CD14-positive monocyte (primary cell): ENCODE measurements at regions not wholly inside any gene's neighbourhood (a gene's known extent, or its start where the extent isn't known, plus 50 kb on each side); places are given as distances from the start of the nearest gene placed in this dataset.

Source experiments
- DNase-seq, 3 donors: peaks; one replicate each; pipeline ENCODE4 v3.0.0-alpha.2; 2011 to 2022
- H2AFZ ChIP-seq: 2 replicates; pipeline ENCODE4 v1.6.0; 2012; ENCODE audit warnings: mild to moderate bottlenecking, low read depth, low read length, inconsistent platforms; ENCODE audit not compliant: insufficient read depth, poor library complexity, severe bottlenecking
- H3K27ac ChIP-seq, 2 donors: 1 replicate in 1 of 2; 2 replicates in 1 of 2; pipeline ENCODE4 v1.5.1; 2012 to 2013; ENCODE audit warnings: low read length in 2 of 2, control low read depth in 1 of 2, inconsistent platforms in 1 of 2, low read depth in 1 of 2, mild to moderate bottlenecking in 1 of 2
- H3K27me3 ChIP-seq, 2 donors: one replicate each; pipeline versions ENCODE4 v1.6.0 to v1.6.1; 2011 to 2013; ENCODE audit warnings: low read length in 2 of 2; ENCODE audit not compliant: control insufficient read depth in 2 of 2, insufficient read depth in 2 of 2
- H3K36me3 ChIP-seq, 2 donors: replicated peaks in 1 of 2; 1 replicate in 1 of 2; 2 replicates in 1 of 2; pipeline versions ENCODE4 v1.5.1 to v1.6.1; 2012 to 2013; ENCODE audit warnings: low read length in 2 of 2, control low read depth in 1 of 2, inconsistent platforms in 1 of 2, mild to moderate bottlenecking in 1 of 2; ENCODE audit not compliant: insufficient read depth in 2 of 2, control insufficient read depth in 1 of 2
- H3K4me1 ChIP-seq, 2 donors: 1 replicate in 1 of 2; 2 replicates in 1 of 2; pipeline versions ENCODE4 v1.5.1 to v1.6.1; 2012 to 2013; ENCODE audit warnings: low read length in 2 of 2, control low read depth in 1 of 2, inconsistent platforms in 1 of 2, mild to moderate bottlenecking in 1 of 2, moderate library complexity in 1 of 2; ENCODE audit not compliant: insufficient read depth in 2 of 2, control insufficient read depth in 1 of 2
- H3K4me2 ChIP-seq: replicated peaks from 2 replicates; pipeline ENCODE3; 2012; ENCODE audit warnings: low read length, moderate library complexity, mild to moderate bottlenecking; ENCODE audit not compliant: poor library complexity, severe bottlenecking; ENCODE audit errors: extremely low read depth
- H3K4me3 ChIP-seq, 3 experiments: fragments of 200-600 bp in 1 of 3; sonication (generic) in 1 of 3; replicated peaks in 1 of 3; 1 replicate in 2 of 3; 2 replicates in 1 of 3; pipeline ENCODE4 v1.5.1; 2011 to 2013; ENCODE audit warnings: low read length in 3 of 3, mild to moderate bottlenecking in 3 of 3, control low read depth in 2 of 3, low read depth in 2 of 3, inconsistent platforms in 1 of 3, moderate library complexity in 1 of 3
- H3K79me2 ChIP-seq: 2 replicates; pipeline ENCODE4 v1.6.0; 2012; ENCODE audit warnings: mild to moderate bottlenecking, control low read depth, inconsistent platforms, low read length, moderate library complexity; ENCODE audit not compliant: insufficient read depth
- H3K9ac ChIP-seq: 2 replicates; pipeline ENCODE4 v1.6.0; 2017; ENCODE audit warnings: low read length, mild to moderate bottlenecking; ENCODE audit not compliant: insufficient read depth, poor library complexity, severe bottlenecking
- H3K9me3 ChIP-seq, 2 donors: replicated peaks in 1 of 2; 1 replicate in 1 of 2; 2 replicates in 1 of 2; pipeline versions ENCODE4 v1.5.1 to v1.6.1; 2012 to 2013; ENCODE audit warnings: low read length in 2 of 2, control low read depth in 1 of 2; ENCODE audit not compliant: control insufficient read depth in 1 of 2, insufficient read depth in 1 of 2
- H4K20me1 ChIP-seq: 2 replicates; pipeline ENCODE4 v1.6.0; 2012; ENCODE audit warnings: mild to moderate bottlenecking, low read length, control low read depth, moderate library complexity; ENCODE audit not compliant: insufficient read depth
- H3K27ac Mint-ChIP-seq, 7 donors: one replicate each; pipeline ENCODE4 v1.8.0; 2020; ENCODE audit warnings: mild to moderate bottlenecking in 7 of 7, mixed read lengths in 7 of 7, moderate library complexity in 6 of 7, inconsistent platforms in 2 of 7
- H3K27me3 Mint-ChIP-seq, 3 donors: one replicate each; pipeline ENCODE4 v1.8.0; 2021 to 2022; ENCODE audit warnings: low read depth in 3 of 3, mild to moderate bottlenecking in 3 of 3, mixed read lengths in 3 of 3, moderate library complexity in 3 of 3, inconsistent platforms in 1 of 3
- H3K36me3 Mint-ChIP-seq, 2 donors: one replicate each; pipeline ENCODE4 v1.8.0; 2020; ENCODE audit warnings: mixed read lengths in 2 of 2, inconsistent platforms in 1 of 2, mild to moderate bottlenecking in 1 of 2
- H3K4me1 Mint-ChIP-seq: one replicate; pipeline ENCODE4 v1.8.0; 2020; ENCODE audit warnings: mild to moderate bottlenecking, mixed read lengths
- H3K4me3 Mint-ChIP-seq, 2 donors: one replicate each; pipeline ENCODE4 v1.8.0; 2020; ENCODE audit warnings: mild to moderate bottlenecking in 2 of 2, mixed read lengths in 2 of 2, moderate library complexity in 1 of 2
- H3K9me3 Mint-ChIP-seq, 7 donors: one replicate each; pipeline ENCODE4 v1.8.0; 2020 to 2022; ENCODE audit warnings: mixed read lengths in 7 of 7, mild to moderate bottlenecking in 6 of 7, moderate library complexity in 6 of 7, inconsistent platforms in 2 of 7
- WGBS: methylation state at CpG from one replicate; pipeline ENCODE4 v1.1.5; 2013; ENCODE audit warnings: missing lambda C conversion rate; ENCODE audit not compliant: insufficient coverage; 5-methylcytosine and 5-hydroxymethylcytosine counted together
- intact Hi-C, 2 donors: fragments of 100-400 bp; cut with micrococcal nuclease; formaldehyde crosslinking; loops; one replicate each; pipeline versions ENCODE4 v1.15.0 to v1.15.1; 2023
- TF ChIP-seq, protein P1 (sequence below): fragments of 200-600 bp; IDR thresholded peaks from one replicate; pipeline ENCODE4 v1.8.0; 2022; ENCODE audit warnings: antibody characterized with exemption, mild to moderate bottlenecking

GRCh38 chr14:66414511-66414910, 71.7 kb upstream of the CCDC196 start:
- H3K4me3 Mint-ChIP-seq: no peak overlapping the region
- TF ChIP-seq, protein P1, sequence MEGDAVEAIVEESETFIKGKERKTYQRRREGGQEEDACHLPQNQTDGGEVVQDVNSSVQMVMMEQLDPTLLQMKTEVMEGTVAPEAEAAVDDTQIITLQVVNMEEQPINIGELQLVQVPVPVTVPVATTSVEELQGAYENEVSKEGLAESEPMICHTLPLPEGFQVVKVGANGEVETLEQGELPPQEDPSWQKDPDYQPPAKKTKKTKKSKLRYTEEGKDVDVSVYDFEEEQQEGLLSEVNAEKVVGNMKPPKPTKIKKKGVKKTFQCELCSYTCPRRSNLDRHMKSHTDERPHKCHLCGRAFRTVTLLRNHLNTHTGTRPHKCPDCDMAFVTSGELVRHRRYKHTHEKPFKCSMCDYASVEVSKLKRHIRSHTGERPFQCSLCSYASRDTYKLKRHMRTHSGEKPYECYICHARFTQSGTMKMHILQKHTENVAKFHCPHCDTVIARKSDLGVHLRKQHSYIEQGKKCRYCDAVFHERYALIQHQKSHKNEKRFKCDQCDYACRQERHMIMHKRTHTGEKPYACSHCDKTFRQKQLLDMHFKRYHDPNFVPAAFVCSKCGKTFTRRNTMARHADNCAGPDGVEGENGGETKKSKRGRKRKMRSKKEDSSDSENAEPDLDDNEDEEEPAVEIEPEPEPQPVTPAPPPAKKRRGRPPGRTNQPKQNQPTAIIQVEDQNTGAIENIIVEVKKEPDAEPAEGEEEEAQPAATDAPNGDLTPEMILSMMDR: no peak
- H3K9me3 Mint-ChIP-seq: peaks cover 0 to 8% (median 4%) of the 10 kb centered on the region in 7 donors
- Histone ChIP-seq H2AFZ (no peak overlapping the region), H3K79me2 (no peaks in the 10 kb centered on the region), H3K4me3 (no peak overlapping the region), H3K4me1 (no peaks in the 10 kb centered on the region), H3K9ac (no peak overlapping the region), H3K4me2 (no peak overlapping the region), H3K27me3 (no peaks in the 10 kb centered on the region), H3K27ac (no peak overlapping the region), H3K9me3 (no peaks in the 10 kb centered on the region), H3K36me3 (no peaks in the 10 kb centered on the region), H4K20me1 (no peaks in the 10 kb centered on the region)
- intact Hi-C loops: no loop called here
- no peaks in the 10 kb centered on the region for H3K27me3 Mint-ChIP-seq
- H3K27ac Mint-ChIP-seq: no peak overlapping the region
- DNase-seq: no peak
- H3K4me1 Mint-ChIP-seq: no peaks in the 10 kb centered on the region
- H3K36me3 Mint-ChIP-seq: no peaks in the 10 kb centered on the region
- no CpG with 5 or more reads among the region's 1 CpG for WGBS

DNA sequence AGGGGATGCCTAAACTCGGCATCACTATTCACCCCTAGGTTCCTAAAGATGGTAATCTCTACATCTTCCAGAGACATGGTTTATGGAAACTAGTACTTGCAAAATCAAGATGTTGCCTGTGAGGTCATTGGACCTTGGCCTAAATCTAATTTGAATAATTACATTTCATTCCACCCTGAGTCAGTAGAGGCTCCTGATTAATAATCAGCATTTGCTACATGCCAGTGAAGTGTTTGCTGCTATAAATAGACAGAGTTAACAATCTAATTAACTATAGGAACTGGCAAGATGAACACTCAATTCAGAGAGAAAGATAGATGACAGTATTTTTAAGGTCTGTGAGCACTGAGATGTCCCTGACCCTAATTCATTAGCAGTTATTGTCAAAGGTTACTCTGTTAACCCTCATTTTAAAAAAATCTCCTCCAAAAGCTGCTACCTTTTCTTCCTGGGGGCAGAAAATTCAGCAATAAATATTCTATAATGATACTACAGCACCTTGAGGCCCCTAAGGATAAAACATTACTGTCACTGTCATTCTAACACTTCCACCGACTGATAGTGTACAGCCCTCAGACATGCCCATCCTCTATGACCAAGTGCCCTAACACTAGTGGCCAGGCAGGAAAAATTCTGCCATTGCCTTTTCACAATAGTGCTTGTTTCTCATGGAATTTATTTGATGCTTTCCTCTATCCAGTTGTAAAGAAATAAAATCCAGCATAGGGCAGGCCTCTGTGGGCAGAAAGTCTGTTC, 65.7 kb upstream of the CCDC196 start:
- H3K36me3 ChIP-seq: no peaks in the 10 kb centered on the region
- no peak overlapping the region for H3K27ac Mint-ChIP-seq

More for the DNA sequence above, 65.7 kb upstream of the CCDC196 start:
- H3K4me1 ChIP-seq: no peaks in the 10 kb centered on the region
- no peaks in the 10 kb centered on the region for H3K27me3 ChIP-seq
- no peaks in the 10 kb centered on the region for H4K20me1 ChIP-seq
- no peaks in the 10 kb centered on the region for H3K9me3 ChIP-seq
- no peak overlapping the region for H2AFZ ChIP-seq
- H3K79me2 ChIP-seq: no peaks in the 10 kb centered on the region
- H3K9ac ChIP-seq: no peak overlapping the region
- TF ChIP-seq, protein P1: no peak
- H3K36me3 Mint-ChIP-seq: no peaks in the 10 kb centered on the region
- H3K9me3 Mint-ChIP-seq: peaks cover 0 to 6% (median 3%) of the 10 kb centered on the region in 7 donors
- intact Hi-C loops: no loop called here
- no peak overlapping the region for H3K4me3 ChIP-seq
- H3K4me2 ChIP-seq: no peak overlapping the region
- H3K4me3 Mint-ChIP-seq: no peak overlapping the region
- no peak for DNase-seq
- no CpG with 5 or more reads among the region's 2 CpGs for WGBS
- no peak overlapping the region for H3K27ac ChIP-seq
- H3K4me1 Mint-ChIP-seq: no peaks in the 10 kb centered on the region
- H3K27me3 Mint-ChIP-seq: no peaks in the 10 kb centered on the region
